MCF 10A (cell line): ENCODE measurements at regions not wholly inside any gene's neighbourhood (a gene's known extent, or its start where the extent isn't known, plus 50 kb on each side); places are given as distances from the start of the nearest gene placed in this dataset.

ENCODE experiments used
- BruUV-seq: library from RNA; stranded (reverse); fragments of 400-500 nt; replicated peaks from 2 replicates; lab custom pipeline; 2021; lab: Mats Ljungman, UMichigan
- CTCF ChIA-PET: fragments of 300-600 bp; sonication (Branson Sonifier 250); formaldehyde crosslinking; extraction: SDS; loops from one replicate; lab custom pipeline; 2021; ENCODE audit warnings: antibody characterized with exemption, inconsistent platforms; lab: Yijun Ruan, JAX
- POLR2A ChIA-PET: fragments of 300-600, 350-650 bp; sonication (Branson Sonifier 250); formaldehyde crosslinking; extraction: SDS; loops from one replicate; lab custom pipeline; 2020; ENCODE audit warnings: antibody characterized with exemption, inconsistent platforms; lab: Yijun Ruan, JAX
- DNase-seq: peaks from one replicate; pipeline ENCODE4 v3.0.0-alpha.2; 2018; ENCODE audit not compliant: unreplicated experiment
- H3K27ac Mint-ChIP-seq: one replicate; pipeline ENCODE4 v1.8.0; 2022; ENCODE audit warnings: mild to moderate bottlenecking, low read depth, mixed read lengths; ENCODE audit not compliant: unreplicated experiment
- H3K27me3 Mint-ChIP-seq: one replicate; pipeline ENCODE4 v1.8.0; 2022; ENCODE audit warnings: mixed read lengths; ENCODE audit not compliant: insufficient read depth, unreplicated experiment
- H3K36me3 Mint-ChIP-seq: one replicate; pipeline ENCODE4 v1.8.0; 2022; ENCODE audit warnings: mild to moderate bottlenecking, moderate library complexity, mixed read lengths; ENCODE audit not compliant: insufficient read depth, unreplicated experiment
- H3K4me1 Mint-ChIP-seq: one replicate; pipeline ENCODE4 v1.8.0; 2022; ENCODE audit warnings: mixed read lengths; ENCODE audit not compliant: insufficient read depth, unreplicated experiment
- H3K4me3 Mint-ChIP-seq: one replicate; pipeline ENCODE4 v1.8.0; 2022; ENCODE audit warnings: mild to moderate bottlenecking, moderate library complexity, mixed read lengths; ENCODE audit not compliant: unreplicated experiment
- H3K9me3 Mint-ChIP-seq: one replicate; pipeline ENCODE4 v1.8.0; 2022; ENCODE audit warnings: mixed read lengths; ENCODE audit not compliant: unreplicated experiment
- CTCF ChIP-seq: fragments of 200-600 bp; IDR thresholded peaks from one replicate; pipeline ENCODE4 v1.8.0; 2022; ENCODE audit warnings: antibody characterized with exemption, mild to moderate bottlenecking; ENCODE audit not compliant: unreplicated experiment
- intact Hi-C: fragments of 100-400 bp; cut with micrococcal nuclease; formaldehyde crosslinking; loops from 2 replicates; pipeline ENCODE4 v1.14.1; 2022

GRCh38 chr2:84299211-84299775 is 159.8 kb downstream of the SUCLG1 start:
- Mint-ChIP-seq H3K27ac (no peak overlapping the region), H3K9me3 (no peaks in the 10 kb centered on the region), H3K4me1 (peaks cover 14% of the 10 kb centered on the region), H3K27me3 (no peaks in the 10 kb centered on the region), H3K36me3 (no peaks in the 10 kb centered on the region), H3K4me3 (no peak overlapping the region)
- intact Hi-C loops = no loop called here
- TF ChIP-seq CTCF = no peak
- no TSS peak for BruUV-seq
- ChIA-PET POLR2A (interaction anchor here (1.2 to 1.5 kb wide), 3 partner anchors 10 to 557 kb away, joined by 4 to 5 read pairs (median 4); no protein-coding TSS in a partner anchor), CTCF (interaction anchor here (0.5 to 3.2 kb wide), 10 partner anchors 9 to 640 kb away, joined by 3 to 30 read pairs (median 3); no protein-coding TSS in a partner anchor)
- no peak for DNase-seq

DNA sequence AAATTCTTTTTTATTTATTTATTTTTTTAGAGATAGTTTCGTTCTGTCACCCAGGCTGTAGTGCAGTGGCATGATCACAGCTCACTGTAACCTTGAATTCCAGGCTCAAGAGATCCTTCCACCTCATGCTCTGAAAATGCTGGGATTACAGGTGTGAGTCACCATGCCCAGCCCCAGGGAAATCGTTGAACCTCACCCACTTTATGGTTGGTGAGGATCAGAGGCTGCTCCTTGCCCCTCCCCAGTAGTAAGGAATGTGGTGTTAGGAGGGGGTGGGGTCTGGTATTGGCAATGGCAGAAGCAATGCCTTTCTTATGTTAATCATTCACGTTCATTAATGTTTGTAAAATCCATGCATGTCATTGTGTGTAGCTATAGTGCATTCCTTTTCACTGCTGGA is 161.9 kb downstream of the SUCLG1 start:
- DNase-seq = peak; percentile 73
- H3K9me3 Mint-ChIP-seq = no peaks in the 10 kb centered on the region
- H3K27me3 Mint-ChIP-seq = no peaks in the 10 kb centered on the region
- intact Hi-C loops = no loop called here
- peaks cover 12% of the 10 kb centered on the region for H3K4me1 Mint-ChIP-seq
- CTCF ChIA-PET = interaction anchor here (0.6 kb wide), 1 partner anchor 225 kb away, joined by 3 read pairs; no protein-coding TSS in a partner anchor
- H3K27ac Mint-ChIP-seq = peak overlapping the region; percentile 74
- no peaks in the 10 kb centered on the region for H3K36me3 Mint-ChIP-seq
- POLR2A ChIA-PET = interaction anchor here (1.1 kb wide), 1 partner anchor 18 kb away, joined by 3 read pairs; no protein-coding TSS in a partner anchor
- H3K4me3 Mint-ChIP-seq = no peak overlapping the region
- TF ChIP-seq CTCF = no peak
- no TSS peak for BruUV-seq

GRCh38 chr2:84293791-84294380 is 165.2 kb downstream of the SUCLG1 start:
- Mint-ChIP-seq H3K36me3 (no peaks in the 10 kb centered on the region), H3K4me1 (peaks cover 12% of the 10 kb centered on the region), H3K4me3 (no peak overlapping the region), H3K27ac (no peak overlapping the region), H3K9me3 (no peaks in the 10 kb centered on the region), H3K27me3 (no peaks in the 10 kb centered on the region)
- no peak for DNase-seq
- intact Hi-C loops = no loop called here
- no peak for TF ChIP-seq CTCF
- BruUV-seq = no TSS peak
- ChIA-PET CTCF (interaction anchor here (1.5 kb wide), 1 partner anchor 9 kb away, joined by 4 read pairs; no protein-coding TSS in a partner anchor), POLR2A (no interaction called here)

DNA sequence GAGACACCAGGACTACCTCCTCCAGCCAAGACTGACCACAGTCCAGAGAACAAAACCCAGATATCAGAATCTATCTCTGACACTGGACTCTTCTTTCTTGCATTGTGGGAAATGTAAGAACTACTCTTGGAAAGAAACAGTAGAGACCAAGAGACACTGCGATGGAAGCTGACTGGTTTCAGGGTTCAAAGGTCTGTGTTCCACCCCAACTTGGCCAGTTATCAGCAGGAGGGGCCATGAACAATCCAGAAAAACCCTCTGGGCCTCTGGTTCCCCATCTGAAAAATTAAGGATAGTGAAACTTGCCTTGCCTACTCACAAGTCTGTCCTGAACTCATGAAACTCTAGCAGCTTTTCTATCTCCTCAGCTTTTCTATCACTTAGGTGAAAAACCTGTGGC is 166.5 kb downstream of the SUCLG1 start:
- no peak for TF ChIP-seq CTCF
- no peak overlapping the region for H3K4me3 Mint-ChIP-seq

More for the DNA sequence above, 166.5 kb downstream of the SUCLG1 start:
- no peaks in the 10 kb centered on the region for H3K36me3 Mint-ChIP-seq
- ChIA-PET CTCF (no interaction called here), POLR2A (no interaction called here)
- H3K27me3 Mint-ChIP-seq = no peaks in the 10 kb centered on the region
- H3K9me3 Mint-ChIP-seq = no peaks in the 10 kb centered on the region
- no peak overlapping the region for H3K27ac Mint-ChIP-seq
- no peak for DNase-seq
- BruUV-seq = no TSS peak
- intact Hi-C loops = no loop called here
- H3K4me1 Mint-ChIP-seq = peaks cover 12% of the 10 kb centered on the region
